ENCODE measurements at regions not wholly inside any gene's neighbourhood (a gene's known extent, or its start where the extent isn't known, plus 50 kb on each side); places are given as distances from the start of the nearest gene placed in this dataset.

DNA sequence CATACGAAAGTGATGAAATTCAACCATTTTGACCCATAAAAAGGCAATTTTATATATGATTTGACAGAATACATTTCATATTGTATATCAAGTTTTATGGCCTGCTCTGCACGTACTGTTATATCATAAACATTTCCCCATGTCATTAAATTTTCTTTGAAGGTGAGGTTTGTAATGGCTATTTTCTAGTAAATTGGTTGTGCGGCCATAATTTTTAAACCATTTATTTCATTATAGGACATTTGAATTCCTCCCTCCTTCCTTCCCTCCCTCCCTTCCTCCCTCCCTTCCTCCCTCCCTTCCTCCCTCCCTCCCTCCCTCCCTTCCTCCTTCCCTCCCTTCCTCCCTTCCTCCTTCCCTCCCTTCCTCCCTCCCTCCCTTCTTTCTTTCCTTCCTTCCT is 87.4 kb upstream of the AGBL1 start:
- Histone ChIP-seq H3K4me1 (ENCODE audit: insufficient read depth, low read length) (no peaks in the 10 kb centered on the region), H3K9me3 (ENCODE audit: control insufficient read depth, insufficient read depth, low read length) (no peaks in the 10 kb centered on the region), H3K9ac (ENCODE audit: low read depth, low read length) (no peak overlapping the region), H3K36me3 (ENCODE audit: insufficient read depth, low read length) (no peaks in the 10 kb centered on the region)

GRCh38 chr15:85993116-85993515 is 86.6 kb upstream of the AGBL1 start:
- no peak overlapping the region for H3K9ac ChIP-seq (ENCODE audit: low read depth, low read length)
- H3K4me1 ChIP-seq (ENCODE audit: insufficient read depth, low read length) = no peaks in the 10 kb centered on the region
- H3K36me3 ChIP-seq (ENCODE audit: insufficient read depth, low read length) = no peaks in the 10 kb centered on the region
- H3K9me3 ChIP-seq (ENCODE audit: control insufficient read depth, insufficient read depth, low read length) = no peaks in the 10 kb centered on the region

GRCh38 chr15:85997618-85998017 is 82.1 kb upstream of the AGBL1 start:
- Histone ChIP-seq H3K9me3 (ENCODE audit: control insufficient read depth, insufficient read depth, low read length) (no peaks in the 10 kb centered on the region), H3K36me3 (ENCODE audit: insufficient read depth, low read length) (no peaks in the 10 kb centered on the region), H3K9ac (ENCODE audit: low read depth, low read length) (no peak overlapping the region), H3K4me1 (ENCODE audit: insufficient read depth, low read length) (no peaks in the 10 kb centered on the region)

GRCh38 chr15:85999658-86000057 is 80.0 kb upstream of the AGBL1 start:
- Histone ChIP-seq H3K36me3 (ENCODE audit: insufficient read depth, low read length) (no peaks in the 10 kb centered on the region), H3K9ac (ENCODE audit: low read depth, low read length) (no peak overlapping the region), H3K9me3 (ENCODE audit: control insufficient read depth, insufficient read depth, low read length) (no peaks in the 10 kb centered on the region), H3K4me1 (ENCODE audit: insufficient read depth, low read length) (no peaks in the 10 kb centered on the region)

GRCh38 chr15:86001200-86001599 is 78.5 kb upstream of the AGBL1 start:
- no peaks in the 10 kb centered on the region for H3K9me3 ChIP-seq (ENCODE audit: control insufficient read depth, insufficient read depth, low read length)
- H3K36me3 ChIP-seq (ENCODE audit: insufficient read depth, low read length) = no peaks in the 10 kb centered on the region
- H3K9ac ChIP-seq (ENCODE audit: low read depth, low read length) = no peak overlapping the region
- no peaks in the 10 kb centered on the region for H3K4me1 ChIP-seq (ENCODE audit: insufficient read depth, low read length)

DNA sequence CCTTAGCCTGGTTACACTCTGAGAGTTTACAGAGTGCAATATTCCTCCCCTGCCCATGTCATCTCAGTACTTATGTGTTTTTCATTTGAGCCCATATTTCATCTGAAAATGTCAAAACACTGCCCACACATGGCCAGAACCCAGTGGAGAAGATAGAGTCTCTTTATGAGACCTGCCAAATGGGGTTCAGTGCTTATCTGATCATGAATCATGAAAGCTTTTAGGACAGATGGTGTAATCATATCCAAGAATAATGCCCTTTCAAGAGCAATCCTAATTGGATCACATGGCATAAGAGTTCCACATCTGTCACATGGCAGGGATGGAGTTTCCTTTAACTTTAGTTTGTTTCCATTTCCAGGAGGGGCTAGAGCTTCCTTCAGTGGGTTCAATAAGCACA is 77.2 kb upstream of the AGBL1 start:
- no peaks in the 10 kb centered on the region for H3K36me3 ChIP-seq (ENCODE audit: insufficient read depth, low read length)
- no peaks in the 10 kb centered on the region for H3K4me1 ChIP-seq (ENCODE audit: insufficient read depth, low read length)
- H3K9ac ChIP-seq (ENCODE audit: low read depth, low read length) = no peak overlapping the region
- no peaks in the 10 kb centered on the region for H3K9me3 ChIP-seq (ENCODE audit: control insufficient read depth, insufficient read depth, low read length)

- H3K36me3 ChIP-seq (ENCODE audit: insufficient read depth, low read length) = no peaks in the 10 kb centered on the region
- no peak overlapping the region for H3K9ac ChIP-seq (ENCODE audit: low read depth, low read length)
- no peaks in the 10 kb centered on the region for H3K9me3 ChIP-seq (ENCODE audit: control insufficient read depth, insufficient read depth, low read length)
- no peaks in the 10 kb centered on the region for H3K4me1 ChIP-seq (ENCODE audit: insufficient read depth, low read length)
Observed at GRCh38 chr15:86004061-86004460, 75.6 kb upstream of the AGBL1 start.

GRCh38 chr15:86006546-86006945 is 73.1 kb upstream of the AGBL1 start:
- Histone ChIP-seq H3K4me1 (ENCODE audit: insufficient read depth, low read length) (no peaks in the 10 kb centered on the region), H3K36me3 (ENCODE audit: insufficient read depth, low read length) (no peaks in the 10 kb centered on the region), H3K9ac (ENCODE audit: low read depth, low read length) (no peak overlapping the region), H3K9me3 (ENCODE audit: control insufficient read depth, insufficient read depth, low read length) (no peaks in the 10 kb centered on the region)

GRCh38 chr15:86009727-86010126 is 69.9 kb upstream of the AGBL1 start:
- no peak overlapping the region for H3K9ac ChIP-seq (ENCODE audit: low read depth, low read length)
- no peaks in the 10 kb centered on the region for H3K36me3 ChIP-seq (ENCODE audit: insufficient read depth, low read length)
- no peaks in the 10 kb centered on the region for H3K4me1 ChIP-seq (ENCODE audit: insufficient read depth, low read length)
- H3K9me3 ChIP-seq (ENCODE audit: control insufficient read depth, insufficient read depth, low read length) = no peaks in the 10 kb centered on the region

DNA sequence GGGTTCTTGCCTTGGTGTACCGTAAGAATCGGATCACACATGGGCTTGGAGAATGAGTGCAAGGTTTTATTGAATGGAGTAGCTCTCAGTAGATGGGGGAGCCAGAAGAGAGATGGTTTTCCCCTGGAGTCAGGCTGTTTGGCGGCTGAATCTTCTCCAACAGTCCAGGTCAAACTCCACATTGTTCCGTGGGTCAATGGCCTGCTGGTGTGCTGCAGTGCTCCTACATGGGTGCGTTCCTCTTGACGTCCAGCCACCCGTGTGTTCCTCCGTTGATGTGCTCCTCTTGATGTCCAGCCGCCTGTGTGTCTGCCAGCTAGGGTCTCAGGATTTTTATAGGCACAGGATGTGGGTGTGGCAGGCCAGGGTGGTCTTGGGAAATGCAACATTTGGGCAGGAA is 69.3 kb upstream of the AGBL1 start:
- Histone ChIP-seq H3K4me1 (ENCODE audit: insufficient read depth, low read length) (no peaks in the 10 kb centered on the region), H3K36me3 (ENCODE audit: insufficient read depth, low read length) (no peaks in the 10 kb centered on the region), H3K9ac (ENCODE audit: low read depth, low read length) (no peak overlapping the region), H3K9me3 (ENCODE audit: control insufficient read depth, insufficient read depth, low read length) (no peaks in the 10 kb centered on the region)

- no peak overlapping the region for H3K9ac ChIP-seq (ENCODE audit: low read depth, low read length)
- H3K4me1 ChIP-seq (ENCODE audit: insufficient read depth, low read length) = no peaks in the 10 kb centered on the region
- no peaks in the 10 kb centered on the region for H3K9me3 ChIP-seq (ENCODE audit: control insufficient read depth, insufficient read depth, low read length)
- H3K36me3 ChIP-seq (ENCODE audit: insufficient read depth, low read length) = no peaks in the 10 kb centered on the region
Observed at GRCh38 chr15:86010891-86011290, 68.8 kb upstream of the AGBL1 start.

GRCh38 chr15:86014016-86014415 is 65.7 kb upstream of the AGBL1 start:
- H3K4me1 ChIP-seq (ENCODE audit: insufficient read depth, low read length) = no peaks in the 10 kb centered on the region
- no peak overlapping the region for H3K9ac ChIP-seq (ENCODE audit: low read depth, low read length)
- no peaks in the 10 kb centered on the region for H3K9me3 ChIP-seq (ENCODE audit: control insufficient read depth, insufficient read depth, low read length)
- no peaks in the 10 kb centered on the region for H3K36me3 ChIP-seq (ENCODE audit: insufficient read depth, low read length)

- Histone ChIP-seq H3K36me3 (ENCODE audit: insufficient read depth, low read length) (no peaks in the 10 kb centered on the region), H3K9ac (ENCODE audit: low read depth, low read length) (no peak overlapping the region), H3K9me3 (ENCODE audit: control insufficient read depth, insufficient read depth, low read length) (no peaks in the 10 kb centered on the region), H3K4me1 (ENCODE audit: insufficient read depth, low read length) (no peaks in the 10 kb centered on the region)
Observed at GRCh38 chr15:86016750-86017149, 62.9 kb upstream of the AGBL1 start.

DNA sequence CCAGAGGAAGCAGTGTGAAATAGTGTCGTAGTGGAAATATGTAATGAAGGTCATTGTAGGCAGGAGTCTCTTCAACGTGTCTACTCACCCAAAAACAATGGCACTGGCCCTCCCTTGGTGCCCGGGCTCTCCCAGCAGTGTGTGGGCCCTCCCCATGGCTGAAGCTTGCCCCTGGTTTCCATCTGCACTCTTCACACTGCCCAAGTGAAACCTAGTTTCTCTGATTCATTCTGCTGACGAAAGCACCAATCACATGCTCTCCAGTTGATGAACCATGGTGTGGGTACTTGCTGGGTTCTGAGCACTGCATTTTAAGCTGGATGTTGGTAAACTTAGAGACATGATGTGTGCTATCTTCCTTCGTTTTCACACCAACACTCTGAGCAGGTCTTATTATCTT is 61.0 kb upstream of the AGBL1 start:
- H3K4me1 ChIP-seq (ENCODE audit: insufficient read depth, low read length) = no peaks in the 10 kb centered on the region
- H3K9me3 ChIP-seq (ENCODE audit: control insufficient read depth, insufficient read depth, low read length) = no peaks in the 10 kb centered on the region
- H3K9ac ChIP-seq (ENCODE audit: low read depth, low read length) = no peak overlapping the region
- H3K36me3 ChIP-seq (ENCODE audit: insufficient read depth, low read length) = no peaks in the 10 kb centered on the region

DNA sequence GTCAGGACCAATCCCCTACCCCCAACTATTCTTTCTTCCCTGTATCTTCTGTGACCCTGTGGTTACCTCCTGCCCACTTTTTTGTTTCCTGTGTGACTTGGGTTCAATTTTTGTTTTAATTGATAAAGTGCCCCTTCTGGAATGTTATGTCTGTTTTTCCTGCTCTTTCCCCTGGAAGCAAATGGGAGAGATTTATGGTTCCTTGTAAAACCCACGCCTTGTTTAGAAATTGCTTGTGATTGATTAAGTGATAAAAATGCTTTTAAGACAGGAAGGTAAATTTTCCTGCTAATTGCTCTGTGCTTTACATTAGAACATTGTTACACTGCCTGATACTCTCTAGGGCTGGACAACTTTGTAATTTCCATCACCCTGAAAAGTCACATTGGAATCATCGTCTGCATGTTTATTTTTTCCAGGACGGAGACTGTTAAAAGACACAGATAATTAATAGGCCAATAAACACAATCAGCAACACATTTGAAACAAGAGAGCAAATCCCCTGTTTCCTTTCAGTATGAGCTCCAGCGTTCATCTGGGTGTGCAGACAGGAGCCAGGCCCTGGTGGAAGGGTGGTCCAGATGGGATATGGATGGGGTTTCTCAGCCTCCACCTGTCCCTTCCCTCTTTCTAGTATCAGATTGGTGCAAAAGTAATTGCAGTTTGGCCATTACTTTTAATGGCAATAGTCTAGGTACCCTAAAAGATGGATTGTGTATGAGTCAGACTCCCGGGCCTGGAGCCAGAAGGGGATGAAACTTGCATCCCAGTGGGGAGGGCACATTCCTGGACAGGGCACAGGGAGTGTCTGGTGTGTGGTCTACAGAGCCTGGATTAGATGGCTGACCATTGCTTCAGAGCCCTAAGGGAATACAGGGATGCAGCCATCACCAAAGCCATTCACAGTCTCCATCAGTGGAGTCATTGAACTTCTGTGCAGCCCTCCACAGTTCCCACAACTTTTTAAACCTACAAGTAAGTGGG is 58.1 kb upstream of the AGBL1 start:
- no peaks in the 10 kb centered on the region for H3K9me3 ChIP-seq (ENCODE audit: control insufficient read depth, insufficient read depth, low read length)
- H3K9ac ChIP-seq (ENCODE audit: low read depth, low read length) = no peak overlapping the region
- H3K36me3 ChIP-seq (ENCODE audit: insufficient read depth, low read length) = no peaks in the 10 kb centered on the region
- no peaks in the 10 kb centered on the region for H3K4me1 ChIP-seq (ENCODE audit: insufficient read depth, low read length)

Measured in ES-I3 (cell line).